GM23248 (cell line): ENCODE measurements at regions not wholly inside any gene's neighbourhood (a gene's known extent, or its start where the extent isn't known, plus 50 kb on each side); places are given as distances from the start of the nearest gene placed in this dataset.

Source experiments
- EZH2 ChIP-seq: fragments of 200-600 bp; sonication (generic); IDR thresholded peaks from 2 replicates; pipeline ENCODE4 v1.6.1; 2018; ENCODE audit warnings: antibody characterized with exemption, mild to moderate bottlenecking; ENCODE audit not compliant: insufficient read depth, poor library complexity, severe bottlenecking
- EZH2phosphoT487 ChIP-seq: fragments of 200-600 bp; sonication (generic); IDR thresholded peaks from 2 replicates; pipeline ENCODE4 v1.6.1; 2018; ENCODE audit warnings: antibody characterized with exemption, moderate library complexity, mild to moderate bottlenecking, low read depth; ENCODE audit not compliant: insufficient read depth

- TF ChIP-seq EZH2 (no peak), EZH2phosphoT487 (no peak)
Observed at GRCh38 chr7:16202303-16202702, 219.0 kb downstream of the CRPPA start.
